Caco-2 (cell line): ENCODE measurements at regions not wholly inside any gene's neighbourhood (a gene's known extent, or its start where the extent isn't known, plus 50 kb on each side); places are given as distances from the start of the nearest gene placed in this dataset.

Source experiments
- BruUV-seq: library from RNA; stranded (reverse); fragments of 400-500 nt; replicated peaks from 2 replicates; lab custom pipeline; 2021; lab: Mats Ljungman, UMichigan
- CTCF ChIA-PET: fragments of 300-600 bp; sonication (Branson Sonifier 250); formaldehyde crosslinking; loops from one replicate; lab custom pipeline; 2022; ENCODE audit warnings: antibody characterized with exemption; lab: Charles Lee
- POLR2A ChIA-PET: fragments of 300-600 bp; sonication (Branson Sonifier 250); formaldehyde crosslinking; loops from one replicate; lab custom pipeline; 2022; ENCODE audit warnings: antibody characterized with exemption; lab: Charles Lee
- DNase-seq, 2 experiments: peaks; one replicate each; pipeline versions ENCODE4 v3.0.0 to v3.0.0-alpha.2; 2020 to 2022
- H3K27me3 ChIP-seq: replicated peaks from 2 replicates; pipeline ENCODE4 v1.6.0; 2011; ENCODE audit warnings: low read length; ENCODE audit not compliant: control insufficient read depth, insufficient read depth
- H3K36me3 ChIP-seq: 2 replicates; pipeline ENCODE4 v1.5.1; 2011; ENCODE audit warnings: low read length; ENCODE audit not compliant: control insufficient read depth, insufficient read depth
- H3K4me1 ChIP-seq: fragments of 250-450 bp; sonication (Bioruptor Pico); 2 replicates; pipeline ENCODE4 v1.5.1; 2020; ENCODE audit warnings: mild to moderate bottlenecking
- H3K4me3 ChIP-seq: 2 replicates; pipeline ENCODE4 v1.5.1; 2011; ENCODE audit warnings: low read depth, mild to moderate bottlenecking, control low read depth, low read length
- H3K9me3 ChIP-seq: fragments of 250-450 bp; sonication (Bioruptor Pico); 2 replicates; pipeline ENCODE4 v1.5.1; 2020; ENCODE audit warnings: mild to moderate bottlenecking, moderate library complexity
- H3K27ac Mint-ChIP-seq: one replicate; pipeline ENCODE4 v1.8.0; 2022; ENCODE audit warnings: mixed read lengths; ENCODE audit not compliant: unreplicated experiment
- H3K27me3 Mint-ChIP-seq: one replicate; pipeline ENCODE4 v1.8.0; 2022; ENCODE audit warnings: mixed read lengths; ENCODE audit not compliant: insufficient read depth, unreplicated experiment
- H3K36me3 Mint-ChIP-seq: one replicate; pipeline ENCODE4 v1.8.0; 2022; ENCODE audit warnings: mild to moderate bottlenecking, mixed read lengths; ENCODE audit not compliant: insufficient read depth, unreplicated experiment
- H3K4me1 Mint-ChIP-seq: one replicate; pipeline ENCODE4 v1.8.0; 2022; ENCODE audit warnings: low read depth, mixed read lengths; ENCODE audit not compliant: unreplicated experiment
- H3K4me3 Mint-ChIP-seq: one replicate; pipeline ENCODE4 v1.8.0; 2022; ENCODE audit warnings: mild to moderate bottlenecking, moderate library complexity, mixed read lengths; ENCODE audit not compliant: unreplicated experiment
- H3K9me3 Mint-ChIP-seq: one replicate; pipeline ENCODE4 v1.8.0; 2022; ENCODE audit warnings: mixed read lengths; ENCODE audit not compliant: unreplicated experiment
- CTCF ChIP-seq, 2 experiments: fragments of 200-600 bp in 1 of 2; IDR thresholded peaks; 1 replicate in 1 of 2; 2 replicates in 1 of 2; pipeline versions ENCODE4 v1.5.1 to v1.8.0; 2011 to 2022; ENCODE audit warnings: antibody characterized with exemption in 1 of 2, control low read depth in 1 of 2, inconsistent platforms in 1 of 2, low read depth in 1 of 2, low read length in 1 of 2, mild to moderate bottlenecking in 1 of 2, moderate library complexity in 1 of 2; ENCODE audit not compliant: insufficient read depth in 1 of 2, severe bottlenecking in 1 of 2, unreplicated experiment in 1 of 2
- intact Hi-C: fragments of 100-400 bp; cut with micrococcal nuclease; formaldehyde crosslinking; loops from one replicate; pipeline ENCODE4 v1.10.0; 2022; ENCODE audit not compliant: unreplicated experiment

- no peaks in the 10 kb centered on the region for H3K9me3 ChIP-seq
- Mint-ChIP-seq H3K4me1 (no peaks in the 10 kb centered on the region), H3K27me3 (no peaks in the 10 kb centered on the region), H3K4me3 (no peak overlapping the region), H3K27ac (no peak overlapping the region), H3K9me3 (no peaks in the 10 kb centered on the region), H3K36me3 (no peaks in the 10 kb centered on the region)
- no peak for TF ChIP-seq CTCF (IDR thresholded peaks at IDR 0.05; ENCODE audit: insufficient read depth in 1 of 2, low read depth in 1 of 2, low read length in 1 of 2, severe bottlenecking in 1 of 2, unreplicated experiment in 1 of 2)
- intact Hi-C loops = no loop called here
- no peaks in the 10 kb centered on the region for H3K36me3 ChIP-seq
- no peaks in the 10 kb centered on the region for H3K27me3 ChIP-seq
- H3K4me1 ChIP-seq = no peaks in the 10 kb centered on the region
- no TSS peak for BruUV-seq
- DNase-seq = no peak
- H3K4me3 ChIP-seq = no peak overlapping the region
- ChIA-PET POLR2A (no interaction called here), CTCF (no interaction called here)
Observed at GRCh38 chr22:48555606-48556005, 1272.1 kb downstream of the BRD1 start.

- Mint-ChIP-seq H3K27me3 (peaks cover under 1% of the 10 kb centered on the region), H3K36me3 (no peaks in the 10 kb centered on the region), H3K27ac (no peak overlapping the region), H3K4me1 (no peaks in the 10 kb centered on the region), H3K9me3 (no peaks in the 10 kb centered on the region), H3K4me3 (no peak overlapping the region)
- Histone ChIP-seq H3K36me3 (no peaks in the 10 kb centered on the region), H3K27me3 (no peaks in the 10 kb centered on the region), H3K4me3 (no peak overlapping the region), H3K4me1 (no peaks in the 10 kb centered on the region), H3K9me3 (no peaks in the 10 kb centered on the region)
- ChIA-PET CTCF (no interaction called here), POLR2A (no interaction called here)
- intact Hi-C loops = no loop called here
- no TSS peak for BruUV-seq
- TF ChIP-seq CTCF (IDR thresholded peaks at IDR 0.05; ENCODE audit: insufficient read depth in 1 of 2, low read depth in 1 of 2, low read length in 1 of 2, severe bottlenecking in 1 of 2, unreplicated experiment in 1 of 2) = no peak
- no peak for DNase-seq
Observed at GRCh38 chr22:48554893-48555572, 1272.6 kb downstream of the BRD1 start.

- Mint-ChIP-seq H3K27me3 (peaks cover 6% of the 10 kb centered on the region), H3K9me3 (no peaks in the 10 kb centered on the region), H3K27ac (no peak overlapping the region), H3K4me3 (no peak overlapping the region), H3K36me3 (no peaks in the 10 kb centered on the region), H3K4me1 (no peaks in the 10 kb centered on the region)
- no peak for TF ChIP-seq CTCF (IDR thresholded peaks at IDR 0.05; ENCODE audit: insufficient read depth in 1 of 2, low read depth in 1 of 2, low read length in 1 of 2, severe bottlenecking in 1 of 2, unreplicated experiment in 1 of 2)
- Histone ChIP-seq H3K36me3 (no peaks in the 10 kb centered on the region), H3K4me1 (no peaks in the 10 kb centered on the region), H3K27me3 (no peaks in the 10 kb centered on the region), H3K9me3 (no peaks in the 10 kb centered on the region), H3K4me3 (no peak overlapping the region)
- ChIA-PET POLR2A (no interaction called here), CTCF (no interaction called here)
- no TSS peak for BruUV-seq
- no peak for DNase-seq
- intact Hi-C loops = no loop called here
Observed at GRCh38 chr22:48553694-48554308, 1273.9 kb downstream of the BRD1 start.
